ENCODE measurements at regions not wholly inside any gene's neighbourhood (a gene's known extent, or its start where the extent isn't known, plus 50 kb on each side); places are given as distances from the start of the nearest gene placed in this dataset.

DNA sequence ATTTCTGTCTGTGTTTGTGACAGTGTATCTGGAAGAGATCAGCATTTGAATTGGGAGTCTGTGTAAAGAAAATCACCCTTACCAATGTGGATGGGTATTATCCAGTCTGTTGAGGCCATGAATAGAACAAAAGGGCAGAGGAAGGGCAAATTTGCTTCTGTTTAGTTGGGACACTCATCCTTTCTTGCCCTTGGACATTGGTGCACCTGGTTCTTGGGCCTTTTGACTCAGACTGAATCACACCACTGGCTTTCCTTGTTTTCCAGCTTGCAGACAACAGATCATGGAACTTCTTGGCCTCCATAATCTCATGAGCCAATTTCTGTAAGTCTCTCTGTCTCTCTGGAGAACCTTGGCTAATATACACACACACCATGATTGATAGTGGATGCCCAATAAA lies 164.4 kb upstream of the SGO1 start:
- Histone ChIP-seq H3K36me3 (ENCODE audit: insufficient read depth) (no peaks in the 10 kb centered on the region), H4K20me1 (replicated peaks; ENCODE audit: insufficient read depth) (no peaks in the 10 kb centered on the region), H3K79me2 (replicated peaks; ENCODE audit: insufficient read depth) (no peaks in the 10 kb centered on the region), H3K9me2 (ENCODE audit: insufficient read depth) (peaks cover 13% of the 10 kb centered on the region), H3K27ac (ENCODE audit: low read depth) (no peak overlapping the region), H3K4me3 (no peak overlapping the region), H3K27me3 (ENCODE audit: insufficient read depth) (no peaks in the 10 kb centered on the region), H3K4me2 (no peak overlapping the region), H3F3A (replicated peaks; ENCODE audit: low read depth) (no peaks in the 10 kb centered on the region), H2AFZ (no peak overlapping the region), H3K4me1 (ENCODE audit: insufficient read depth) (no peaks in the 10 kb centered on the region)
- Mint-ChIP-seq H3K4me3 (no peak overlapping the region), H3K4me1 (peaks cover 6% of the 10 kb centered on the region; the same call in 1 of the 3 replicates), H3K9me3 (no peaks in the 10 kb centered on the region; the same call in 2 of the 3 replicates), H3K27ac (no peak overlapping the region), H3K27me3 (ENCODE audit: insufficient read depth, low read depth, poor library complexity) (peaks cover 1% of the 10 kb centered on the region), H3K36me3 (ENCODE audit: low read depth) (no peaks in the 10 kb centered on the region)
- TF ChIP-seq CREB1 (CRISPR knock-in tag; IDR thresholded peaks at IDR 0.05; ENCODE audit: low read depth) (no peak), EZH2phosphoT487 (IDR thresholded peaks at IDR 0.05; ENCODE audit: unreplicated experiment) (no peak), JUNB (IDR thresholded peaks at IDR 0.05; ENCODE audit: unreplicated experiment) (no peak), POLR2AphosphoS5 (IDR thresholded peaks at IDR 0.05; ENCODE audit: low read depth) (no peak), ZNF331 (CRISPR knock-in tag; IDR thresholded peaks at IDR 0.05; ENCODE audit: low read depth) (no peak), ZNF114 (CRISPR knock-in tag; IDR thresholded peaks at IDR 0.05) (no peak), NANOG (IDR thresholded peaks at IDR 0.05; ENCODE audit: borderline replicate concordance) (no peak), STAT1 (IDR thresholded peaks at IDR 0.05; ENCODE audit: unreplicated experiment) (no peak), EZH2 (IDR thresholded peaks at IDR 0.05; ENCODE audit: low read depth, unreplicated experiment) (no peak)
- TF ChIP-seq, protein P1, sequence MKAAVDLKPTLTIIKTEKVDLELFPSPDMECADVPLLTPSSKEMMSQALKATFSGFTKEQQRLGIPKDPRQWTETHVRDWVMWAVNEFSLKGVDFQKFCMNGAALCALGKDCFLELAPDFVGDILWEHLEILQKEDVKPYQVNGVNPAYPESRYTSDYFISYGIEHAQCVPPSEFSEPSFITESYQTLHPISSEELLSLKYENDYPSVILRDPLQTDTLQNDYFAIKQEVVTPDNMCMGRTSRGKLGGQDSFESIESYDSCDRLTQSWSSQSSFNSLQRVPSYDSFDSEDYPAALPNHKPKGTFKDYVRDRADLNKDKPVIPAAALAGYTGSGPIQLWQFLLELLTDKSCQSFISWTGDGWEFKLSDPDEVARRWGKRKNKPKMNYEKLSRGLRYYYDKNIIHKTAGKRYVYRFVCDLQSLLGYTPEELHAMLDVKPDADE (IDR thresholded peaks at IDR 0.05) = no peak
- TF ChIP-seq, protein P2, sequence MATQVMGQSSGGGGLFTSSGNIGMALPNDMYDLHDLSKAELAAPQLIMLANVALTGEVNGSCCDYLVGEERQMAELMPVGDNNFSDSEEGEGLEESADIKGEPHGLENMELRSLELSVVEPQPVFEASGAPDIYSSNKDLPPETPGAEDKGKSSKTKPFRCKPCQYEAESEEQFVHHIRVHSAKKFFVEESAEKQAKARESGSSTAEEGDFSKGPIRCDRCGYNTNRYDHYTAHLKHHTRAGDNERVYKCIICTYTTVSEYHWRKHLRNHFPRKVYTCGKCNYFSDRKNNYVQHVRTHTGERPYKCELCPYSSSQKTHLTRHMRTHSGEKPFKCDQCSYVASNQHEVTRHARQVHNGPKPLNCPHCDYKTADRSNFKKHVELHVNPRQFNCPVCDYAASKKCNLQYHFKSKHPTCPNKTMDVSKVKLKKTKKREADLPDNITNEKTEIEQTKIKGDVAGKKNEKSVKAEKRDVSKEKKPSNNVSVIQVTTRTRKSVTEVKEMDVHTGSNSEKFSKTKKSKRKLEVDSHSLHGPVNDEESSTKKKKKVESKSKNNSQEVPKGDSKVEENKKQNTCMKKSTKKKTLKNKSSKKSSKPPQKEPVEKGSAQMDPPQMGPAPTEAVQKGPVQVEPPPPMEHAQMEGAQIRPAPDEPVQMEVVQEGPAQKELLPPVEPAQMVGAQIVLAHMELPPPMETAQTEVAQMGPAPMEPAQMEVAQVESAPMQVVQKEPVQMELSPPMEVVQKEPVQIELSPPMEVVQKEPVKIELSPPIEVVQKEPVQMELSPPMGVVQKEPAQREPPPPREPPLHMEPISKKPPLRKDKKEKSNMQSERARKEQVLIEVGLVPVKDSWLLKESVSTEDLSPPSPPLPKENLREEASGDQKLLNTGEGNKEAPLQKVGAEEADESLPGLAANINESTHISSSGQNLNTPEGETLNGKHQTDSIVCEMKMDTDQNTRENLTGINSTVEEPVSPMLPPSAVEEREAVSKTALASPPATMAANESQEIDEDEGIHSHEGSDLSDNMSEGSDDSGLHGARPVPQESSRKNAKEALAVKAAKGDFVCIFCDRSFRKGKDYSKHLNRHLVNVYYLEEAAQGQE (IDR thresholded peaks at IDR 0.05; ENCODE audit: unreplicated experiment) = no peak
- TF ChIP-seq, protein P3, sequence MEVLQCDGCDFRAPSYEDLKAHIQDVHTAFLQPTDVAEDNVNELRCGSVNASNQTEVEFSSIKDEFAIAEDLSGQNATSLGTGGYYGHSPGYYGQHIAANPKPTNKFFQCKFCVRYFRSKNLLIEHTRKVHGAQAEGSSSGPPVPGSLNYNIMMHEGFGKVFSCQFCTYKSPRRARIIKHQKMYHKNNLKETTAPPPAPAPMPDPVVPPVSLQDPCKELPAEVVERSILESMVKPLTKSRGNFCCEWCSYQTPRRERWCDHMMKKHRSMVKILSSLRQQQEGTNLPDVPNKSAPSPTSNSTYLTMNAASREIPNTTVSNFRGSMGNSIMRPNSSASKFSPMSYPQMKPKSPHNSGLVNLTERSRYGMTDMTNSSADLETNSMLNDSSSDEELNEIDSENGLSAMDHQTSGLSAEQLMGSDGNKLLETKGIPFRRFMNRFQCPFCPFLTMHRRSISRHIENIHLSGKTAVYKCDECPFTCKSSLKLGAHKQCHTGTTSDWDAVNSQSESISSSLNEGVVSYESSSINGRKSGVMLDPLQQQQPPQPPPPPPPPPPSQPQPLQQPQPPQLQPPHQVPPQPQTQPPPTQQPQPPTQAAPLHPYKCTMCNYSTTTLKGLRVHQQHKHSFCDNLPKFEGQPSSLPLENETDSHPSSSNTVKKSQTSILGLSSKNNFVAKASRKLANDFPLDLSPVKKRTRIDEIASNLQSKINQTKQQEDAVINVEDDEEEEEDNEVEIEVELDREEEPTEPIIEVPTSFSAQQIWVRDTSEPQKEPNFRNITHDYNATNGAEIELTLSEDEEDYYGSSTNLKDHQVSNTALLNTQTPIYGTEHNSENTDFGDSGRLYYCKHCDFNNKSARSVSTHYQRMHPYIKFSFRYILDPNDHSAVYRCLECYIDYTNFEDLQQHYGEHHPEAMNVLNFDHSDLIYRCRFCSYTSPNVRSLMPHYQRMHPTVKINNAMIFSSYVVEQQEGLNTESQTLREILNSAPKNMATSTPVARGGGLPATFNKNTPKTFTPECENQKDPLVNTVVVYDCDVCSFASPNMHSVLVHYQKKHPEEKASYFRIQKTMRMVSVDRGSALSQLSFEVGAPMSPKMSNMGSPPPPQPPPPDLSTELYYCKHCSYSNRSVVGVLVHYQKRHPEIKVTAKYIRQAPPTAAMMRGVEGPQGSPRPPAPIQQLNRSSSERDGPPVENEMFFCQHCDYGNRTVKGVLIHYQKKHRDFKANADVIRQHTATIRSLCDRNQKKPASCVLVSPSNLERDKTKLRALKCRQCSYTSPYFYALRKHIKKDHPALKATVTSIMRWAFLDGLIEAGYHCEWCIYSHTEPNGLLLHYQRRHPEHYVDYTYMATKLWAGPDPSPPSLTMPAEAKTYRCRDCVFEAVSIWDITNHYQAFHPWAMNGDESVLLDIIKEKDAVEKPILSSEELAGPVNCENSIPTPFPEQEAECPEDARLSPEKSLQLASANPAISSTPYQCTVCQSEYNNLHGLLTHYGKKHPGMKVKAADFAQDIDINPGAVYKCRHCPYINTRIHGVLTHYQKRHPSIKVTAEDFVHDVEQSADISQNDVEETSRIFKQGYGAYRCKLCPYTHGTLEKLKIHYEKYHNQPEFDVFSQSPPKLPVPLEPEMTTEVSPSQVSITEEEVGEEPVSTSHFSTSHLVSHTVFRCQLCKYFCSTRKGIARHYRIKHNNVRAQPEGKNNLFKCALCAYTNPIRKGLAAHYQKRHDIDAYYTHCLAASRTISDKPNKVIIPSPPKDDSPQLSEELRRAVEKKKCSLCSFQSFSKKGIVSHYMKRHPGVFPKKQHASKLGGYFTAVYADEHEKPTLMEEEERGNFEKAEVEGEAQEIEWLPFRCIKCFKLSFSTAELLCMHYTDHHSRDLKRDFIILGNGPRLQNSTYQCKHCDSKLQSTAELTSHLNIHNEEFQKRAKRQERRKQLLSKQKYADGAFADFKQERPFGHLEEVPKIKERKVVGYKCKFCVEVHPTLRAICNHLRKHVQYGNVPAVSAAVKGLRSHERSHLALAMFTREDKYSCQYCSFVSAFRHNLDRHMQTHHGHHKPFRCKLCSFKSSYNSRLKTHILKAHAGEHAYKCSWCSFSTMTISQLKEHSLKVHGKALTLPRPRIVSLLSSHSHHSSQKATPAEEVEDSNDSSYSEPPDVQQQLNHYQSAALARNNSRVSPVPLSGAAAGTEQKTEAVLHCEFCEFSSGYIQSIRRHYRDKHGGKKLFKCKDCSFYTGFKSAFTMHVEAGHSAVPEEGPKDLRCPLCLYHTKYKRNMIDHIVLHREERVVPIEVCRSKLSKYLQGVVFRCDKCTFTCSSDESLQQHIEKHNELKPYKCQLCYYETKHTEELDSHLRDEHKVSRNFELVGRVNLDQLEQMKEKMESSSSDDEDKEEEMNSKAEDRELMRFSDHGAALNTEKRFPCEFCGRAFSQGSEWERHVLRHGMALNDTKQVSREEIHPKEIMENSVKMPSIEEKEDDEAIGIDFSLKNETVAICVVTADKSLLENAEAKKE (CRISPR knock-in tag; IDR thresholded peaks at IDR 0.05) = no peak
- TF ChIP-seq, protein P4, sequence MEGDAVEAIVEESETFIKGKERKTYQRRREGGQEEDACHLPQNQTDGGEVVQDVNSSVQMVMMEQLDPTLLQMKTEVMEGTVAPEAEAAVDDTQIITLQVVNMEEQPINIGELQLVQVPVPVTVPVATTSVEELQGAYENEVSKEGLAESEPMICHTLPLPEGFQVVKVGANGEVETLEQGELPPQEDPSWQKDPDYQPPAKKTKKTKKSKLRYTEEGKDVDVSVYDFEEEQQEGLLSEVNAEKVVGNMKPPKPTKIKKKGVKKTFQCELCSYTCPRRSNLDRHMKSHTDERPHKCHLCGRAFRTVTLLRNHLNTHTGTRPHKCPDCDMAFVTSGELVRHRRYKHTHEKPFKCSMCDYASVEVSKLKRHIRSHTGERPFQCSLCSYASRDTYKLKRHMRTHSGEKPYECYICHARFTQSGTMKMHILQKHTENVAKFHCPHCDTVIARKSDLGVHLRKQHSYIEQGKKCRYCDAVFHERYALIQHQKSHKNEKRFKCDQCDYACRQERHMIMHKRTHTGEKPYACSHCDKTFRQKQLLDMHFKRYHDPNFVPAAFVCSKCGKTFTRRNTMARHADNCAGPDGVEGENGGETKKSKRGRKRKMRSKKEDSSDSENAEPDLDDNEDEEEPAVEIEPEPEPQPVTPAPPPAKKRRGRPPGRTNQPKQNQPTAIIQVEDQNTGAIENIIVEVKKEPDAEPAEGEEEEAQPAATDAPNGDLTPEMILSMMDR (conservative IDR thresholded peaks at IDR 0.05; ENCODE audit: low read depth in 2 of 2) = no peak
- DNase-seq (ENCODE audit: low spot score) = no peak
- no peak for ATAC-seq
